ENCODE measurements at regions not wholly inside any gene's neighbourhood (a gene's known extent, or its start where the extent isn't known, plus 50 kb on each side); places are given as distances from the start of the nearest gene placed in this dataset.

DNA sequence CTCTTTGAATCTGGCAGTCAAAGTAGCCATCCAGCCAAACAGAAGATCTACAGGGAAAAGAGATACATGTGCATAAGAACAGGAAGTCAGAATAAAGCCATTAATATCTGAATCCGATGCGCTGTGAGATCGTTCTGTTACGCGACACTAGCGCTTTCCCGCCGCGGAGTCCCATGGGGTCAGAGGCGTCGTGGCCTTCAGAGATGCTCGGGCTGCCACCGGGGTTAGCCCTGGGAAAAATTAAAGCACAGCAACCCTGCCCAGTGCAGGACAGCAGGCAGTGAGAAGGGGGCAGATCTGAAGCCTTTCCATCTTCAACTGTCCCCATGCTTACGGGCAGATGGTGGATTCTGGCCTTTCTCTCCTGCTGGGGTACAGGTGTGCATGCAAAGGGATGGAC, 225.6 kb upstream of the MGMT start (continued):
- TF ChIP-seq STAG1 (CRISPR knock-in tag; IDR thresholded peaks at IDR 0.05; ENCODE audit: borderline replicate concordance) (no peak), YBX1 (IDR thresholded peaks at IDR 0.05) (no peak), ZNF121 (CRISPR knock-in tag; conservative IDR thresholded peaks at IDR 0.05) (no peak), PHTF2 (CRISPR knock-in tag; IDR thresholded peaks at IDR 0.05) (no peak), NCOA2 (IDR thresholded peaks at IDR 0.05; ENCODE audit: partially characterized antibody in 2 of 2) (no peak)

DNA sequence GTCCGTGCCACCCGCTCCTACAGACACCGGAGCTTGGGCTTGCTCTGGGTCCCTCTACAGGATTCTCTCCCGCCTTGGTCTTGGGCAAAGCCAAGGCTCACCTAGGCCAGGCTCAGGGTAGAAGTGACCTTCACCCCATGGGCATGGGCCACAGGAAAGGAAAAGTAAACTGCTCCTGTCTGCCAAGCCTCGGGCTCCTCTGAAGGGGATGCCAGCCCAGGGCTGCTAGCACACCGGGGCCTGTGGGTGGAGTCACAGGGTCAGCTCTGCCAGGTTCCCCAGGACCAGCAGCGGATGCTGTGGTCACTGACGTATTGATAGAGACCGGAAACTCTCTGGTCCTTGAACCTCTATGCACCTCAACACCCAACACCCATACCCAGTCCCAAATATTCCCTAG, 222.7 kb upstream of the MGMT start:
- no peaks in the 10 kb centered on the region for H3K4me1 ChIP-seq (replicated peaks in 1 of 2; ENCODE audit: control insufficient read depth in 2 of 2, insufficient read depth in 2 of 2, low read length in 2 of 2)
- H4K20me1 ChIP-seq (replicated peaks; ENCODE audit: control insufficient read depth, insufficient read depth, low read length) = no peaks in the 10 kb centered on the region
- BruUV-seq (replicated peaks) = no TSS peak
- no peaks in the 10 kb centered on the region for H3K9me1 ChIP-seq (ENCODE audit: control insufficient read depth, insufficient read depth, low read length)
- H3K27ac ChIP-seq (ENCODE audit: extremely low read depth, low read depth, low read length) = no peak overlapping the region
- peaks cover 0 to 13% of the 10 kb centered on the region in 2 experiments; a peak in 2 of 5 replicates for H3K27me3 ChIP-seq (ENCODE audit: control insufficient read depth in 2 of 2, insufficient read depth in 2 of 2, low read length in 2 of 2)
- WGBS (ENCODE audit: insufficient coverage, low coverage, missing lambda C conversion rate) = 0% methylated on average over 6 of the region's 9 CpGs
- ATAC-seq (no peak), FAIRE-seq (no peak), DNase-seq (ENCODE audit: extremely low read depth in 1 of 4, low spot score in 3 of 4) (no peak)
- H3K79me2 ChIP-seq (ENCODE audit: control insufficient read depth, insufficient read depth, low read length) = no peaks in the 10 kb centered on the region
- in situ Hi-C loops (cut with MboI) = no loop called here
- intact Hi-C loops (cut with micrococcal nuclease) = no loop called here
- no peak overlapping the region for H2AFZ ChIP-seq (ENCODE audit: low read depth, low read length)
- ChIA-PET POLR2A (no interaction called here), CTCF (ENCODE audit: low intra/inter-chr PET ratio) (no interaction called here)
- H3K36me3 ChIP-seq (ENCODE audit: control insufficient read depth, insufficient read depth, low read length) = no peaks in the 10 kb centered on the region
- H3K4me2 ChIP-seq (ENCODE audit: insufficient read depth, low read length) = no peak overlapping the region
- H3K9ac ChIP-seq (ENCODE audit: insufficient read depth in 1 of 2, low read depth in 2 of 2, low read length in 2 of 2) = no peak overlapping the region
- H3K4me3 ChIP-seq = no peak overlapping the region
- no peaks in the 10 kb centered on the region for H3K9me3 ChIP-seq (replicated peaks; ENCODE audit: control insufficient read depth, insufficient read depth, low read depth, low read length)
- TF ChIP-seq, protein P1, sequence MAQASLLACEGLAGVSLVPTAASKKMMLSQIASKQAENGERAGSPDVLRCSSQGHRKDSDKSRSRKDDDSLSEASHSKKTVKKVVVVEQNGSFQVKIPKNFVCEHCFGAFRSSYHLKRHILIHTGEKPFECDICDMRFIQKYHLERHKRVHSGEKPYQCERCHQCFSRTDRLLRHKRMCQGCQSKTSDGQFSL (CRISPR knock-in tag; IDR thresholded peaks at IDR 0.05) = no peak
- TF ChIP-seq, protein P1 (tag; IDR thresholded peaks at IDR 0.05) = no peak
- TF ChIP-seq, protein P2, sequence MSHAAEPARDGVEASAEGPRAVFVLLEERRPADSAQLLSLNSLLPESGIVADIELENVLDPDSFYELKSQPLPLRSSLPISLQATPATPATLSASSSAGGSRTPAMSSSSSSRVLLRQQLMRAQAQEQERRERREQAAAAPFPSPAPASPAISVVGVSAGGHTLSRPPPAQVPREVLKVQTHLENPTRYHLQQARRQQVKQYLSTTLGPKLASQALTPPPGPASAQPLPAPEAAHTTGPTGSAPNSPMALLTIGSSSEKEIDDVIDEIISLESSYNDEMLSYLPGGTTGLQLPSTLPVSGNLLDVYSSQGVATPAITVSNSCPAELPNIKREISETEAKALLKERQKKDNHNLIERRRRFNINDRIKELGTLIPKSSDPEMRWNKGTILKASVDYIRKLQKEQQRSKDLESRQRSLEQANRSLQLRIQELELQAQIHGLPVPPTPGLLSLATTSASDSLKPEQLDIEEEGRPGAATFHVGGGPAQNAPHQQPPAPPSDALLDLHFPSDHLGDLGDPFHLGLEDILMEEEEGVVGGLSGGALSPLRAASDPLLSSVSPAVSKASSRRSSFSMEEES (CRISPR knock-in tag; IDR thresholded peaks at IDR 0.05) = no peak
- TF ChIP-seq RCOR1 (IDR thresholded peaks at IDR 0.05; ENCODE audit: borderline replicate concordance in 1 of 2, low read depth in 2 of 2, low read length in 2 of 2) (no peak), HDAC1 (IDR thresholded peaks at IDR 0.05) (no peak), TAF15 (IDR thresholded peaks at IDR 0.05; ENCODE audit: low read depth, low read length) (no peak), KLF10 (CRISPR knock-in tag; IDR thresholded peaks at IDR 0.05) (no peak), MYNN (IDR thresholded peaks at IDR 0.05) (no peak), MYNN (CRISPR knock-in tag; IDR thresholded peaks at IDR 0.05) (no peak), TCF3 (CRISPR knock-in tag; IDR thresholded peaks at IDR 0.05) (no peak), MEF2D (tag; conservative IDR thresholded peaks at IDR 0.05; ENCODE audit: low read depth) (no peak), ZNF668 (CRISPR knock-in tag; IDR thresholded peaks at IDR 0.05) (no peak), MTA3 (IDR thresholded peaks at IDR 0.05; ENCODE audit: borderline replicate concordance) (no peak)
- TF ChIP-seq, protein P3, sequence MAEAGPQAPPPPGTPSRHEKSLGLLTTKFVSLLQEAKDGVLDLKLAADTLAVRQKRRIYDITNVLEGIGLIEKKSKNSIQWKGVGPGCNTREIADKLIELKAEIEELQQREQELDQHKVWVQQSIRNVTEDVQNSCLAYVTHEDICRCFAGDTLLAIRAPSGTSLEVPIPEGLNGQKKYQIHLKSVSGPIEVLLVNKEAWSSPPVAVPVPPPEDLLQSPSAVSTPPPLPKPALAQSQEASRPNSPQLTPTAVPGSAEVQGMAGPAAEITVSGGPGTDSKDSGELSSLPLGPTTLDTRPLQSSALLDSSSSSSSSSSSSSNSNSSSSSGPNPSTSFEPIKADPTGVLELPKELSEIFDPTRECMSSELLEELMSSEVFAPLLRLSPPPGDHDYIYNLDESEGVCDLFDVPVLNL (CRISPR knock-in tag; IDR thresholded peaks at IDR 0.05; ENCODE audit: low read depth) = no peak

Data from K562 (cell line).